ENCODE measurements at regions not wholly inside any gene's neighbourhood (a gene's known extent, or its start where the extent isn't known, plus 50 kb on each side); places are given as distances from the start of the nearest gene placed in this dataset.

GRCh38 chr9:31334837-31335528, 1049.5 kb upstream of the ACO1 start:
- intact Hi-C loops (cut with DNase I): no loop called here
- H3K36me3 ChIP-seq: no peaks in the 10 kb centered on the region
- no peaks in the 10 kb centered on the region for H3K27me3 ChIP-seq (replicated peaks; ENCODE audit: insufficient read depth)
- 89% methylated on average over 6 of the region's 6 CpGs for WGBS
- TF ChIP-seq POLR2A (IDR thresholded peaks at IDR 0.05) (no peak), POLR2AphosphoS5 (IDR thresholded peaks at IDR 0.05) (no peak), CTCF (IDR thresholded peaks at IDR 0.05) (no peak)
- no peaks in the 10 kb centered on the region for H3K9me3 ChIP-seq
- no peak for DNase-seq (ENCODE audit: low spot score)
- no peak overlapping the region for H3K4me3 ChIP-seq
- H3K4me1 ChIP-seq (replicated peaks): no peaks in the 10 kb centered on the region
- no peak overlapping the region for H3K27ac ChIP-seq

GRCh38 chr9:31335529-31336234, 1048.8 kb upstream of the ACO1 start:
- Histone ChIP-seq H3K27me3 (replicated peaks; ENCODE audit: insufficient read depth) (no peaks in the 10 kb centered on the region), H3K27ac (no peak overlapping the region), H3K4me1 (replicated peaks) (no peaks in the 10 kb centered on the region), H3K4me3 (no peak overlapping the region), H3K36me3 (no peaks in the 10 kb centered on the region), H3K9me3 (no peaks in the 10 kb centered on the region)
- WGBS: 70% methylated on average over 4 of the region's 4 CpGs
- TF ChIP-seq CTCF (IDR thresholded peaks at IDR 0.05): no peak
- intact Hi-C loops (cut with DNase I): no loop called here
- no peak for DNase-seq (ENCODE audit: low spot score)

GRCh38 chr9:31336386-31336785, 1048.1 kb upstream of the ACO1 start:
- Histone ChIP-seq H3K9me3 (no peaks in the 10 kb centered on the region), H3K4me1 (replicated peaks) (no peaks in the 10 kb centered on the region), H3K36me3 (no peaks in the 10 kb centered on the region), H3K27me3 (replicated peaks; ENCODE audit: insufficient read depth) (no peaks in the 10 kb centered on the region), H3K4me3 (no peak overlapping the region), H3K27ac (no peak overlapping the region)
- no peak for TF ChIP-seq POLR2AphosphoS5 (IDR thresholded peaks at IDR 0.05)
- no peak for TF ChIP-seq POLR2A (IDR thresholded peaks at IDR 0.05)
- TF ChIP-seq CTCF (IDR thresholded peaks at IDR 0.05): no peak
- no peak for DNase-seq (ENCODE audit: low spot score)
- 20% methylated on average over 1 of the region's 1 CpG for WGBS
- intact Hi-C loops (cut with DNase I): no loop called here

- intact Hi-C loops (cut with DNase I): no loop called here
- no peaks in the 10 kb centered on the region for H3K4me1 ChIP-seq (replicated peaks)
- H3K9me3 ChIP-seq: no peaks in the 10 kb centered on the region
- H3K27ac ChIP-seq: no peak overlapping the region
- WGBS: 91% methylated on average over 1 of the region's 1 CpG
- no peaks in the 10 kb centered on the region for H3K27me3 ChIP-seq (replicated peaks; ENCODE audit: insufficient read depth)
- no peaks in the 10 kb centered on the region for H3K36me3 ChIP-seq
- DNase-seq (ENCODE audit: low spot score): no peak
- TF ChIP-seq POLR2AphosphoS5 (IDR thresholded peaks at IDR 0.05): no peak
- no peak for TF ChIP-seq CTCF (IDR thresholded peaks at IDR 0.05)
- TF ChIP-seq POLR2A (IDR thresholded peaks at IDR 0.05): no peak
- no peak overlapping the region for H3K4me3 ChIP-seq
Measured at GRCh38 chr9:31336841-31337240, 1047.6 kb upstream of the ACO1 start.

- Histone ChIP-seq H3K27ac (no peak overlapping the region), H3K4me3 (no peak overlapping the region), H3K27me3 (replicated peaks; ENCODE audit: insufficient read depth) (no peaks in the 10 kb centered on the region), H3K36me3 (no peaks in the 10 kb centered on the region), H3K9me3 (no peaks in the 10 kb centered on the region), H3K4me1 (replicated peaks) (no peaks in the 10 kb centered on the region)
- WGBS: 54% methylated on average over 6 of the region's 6 CpGs
- intact Hi-C loops (cut with DNase I): no loop called here
- TF ChIP-seq POLR2AphosphoS5 (IDR thresholded peaks at IDR 0.05) (no peak), POLR2A (IDR thresholded peaks at IDR 0.05) (no peak), CTCF (IDR thresholded peaks at IDR 0.05) (no peak)
- DNase-seq (ENCODE audit: low spot score): no peak
Measured at GRCh38 chr9:31347082-31347617, 1037.3 kb upstream of the ACO1 start.

All from prostate gland (tissue), 2 donors.